Ecto neural progenitor cell (in vitro differentiated cells): ENCODE measurements at regions not wholly inside any gene's neighbourhood (a gene's known extent, or its start where the extent isn't known, plus 50 kb on each side); places are given as distances from the start of the nearest gene placed in this dataset.
"Not testable (repeated sequence)": the region's sequence is repeated elsewhere in the genome, so short reads cannot be mapped to it uniquely, and the experiment has no call there.

Experiments used
- DNase-seq: peaks from one replicate; pipeline ENCODE4 v3.0.0-alpha.2; 2018; ENCODE audit warnings: low spot score

DNA sequence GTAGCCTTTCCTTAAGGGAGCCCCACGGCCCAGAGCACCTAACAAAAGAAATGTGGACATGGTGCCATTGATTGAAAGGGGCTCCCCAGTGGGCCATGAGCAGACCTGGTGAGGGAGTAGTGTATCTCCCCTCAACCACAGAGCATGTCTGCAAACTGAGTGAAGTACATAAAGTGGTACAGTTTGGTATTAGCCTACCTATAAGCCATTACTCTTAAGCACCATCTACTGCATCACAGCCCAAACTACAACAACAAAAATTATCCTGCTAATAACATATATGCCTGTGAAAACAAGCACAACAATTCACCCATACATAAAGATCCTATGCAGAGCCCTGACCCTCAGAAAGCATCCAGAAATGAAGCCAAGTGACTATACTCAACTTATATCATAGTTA is 407.8 kb downstream of the PTPRC start:
- DNase-seq: no peak

DNA sequence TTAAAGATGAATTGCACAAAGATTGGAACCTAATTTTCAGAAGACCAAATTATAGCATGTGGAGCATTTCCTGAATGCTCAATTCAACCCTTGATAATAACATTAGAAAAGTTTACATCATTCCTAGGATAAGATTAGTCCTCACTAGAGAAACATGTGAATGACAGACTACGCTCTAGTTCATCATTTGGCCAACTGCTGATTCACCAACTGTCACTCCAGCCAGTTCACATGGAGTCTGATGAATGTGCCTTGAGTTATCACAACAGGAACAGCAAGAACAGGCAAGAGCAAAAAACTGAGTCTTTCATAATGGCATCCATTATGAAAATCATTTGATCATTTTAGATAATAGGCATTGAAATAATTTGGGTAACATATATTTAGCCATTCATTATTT is 415.9 kb downstream of the PTPRC start:
- no peak for DNase-seq

DNA sequence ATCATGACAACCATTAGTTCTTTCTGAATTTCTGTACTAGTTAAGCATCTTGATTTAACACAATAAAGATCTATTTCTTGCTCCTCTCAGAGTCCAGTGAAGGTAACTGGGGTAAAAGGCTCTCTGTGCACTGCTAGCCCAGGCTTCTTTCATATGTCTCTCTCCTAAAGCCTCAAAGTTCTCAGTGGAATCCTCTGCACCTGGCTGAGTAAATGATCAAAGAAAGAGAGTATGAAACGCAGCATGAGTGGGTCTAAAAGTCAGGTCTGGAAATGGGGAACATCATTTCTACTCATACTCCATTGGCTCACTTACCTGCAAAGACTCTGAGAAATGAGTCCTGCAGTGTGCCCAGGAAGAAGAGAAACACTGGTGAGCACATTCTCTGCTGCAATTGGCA is 418.5 kb downstream of the PTPRC start:
- DNase-seq: no peak

DNA sequence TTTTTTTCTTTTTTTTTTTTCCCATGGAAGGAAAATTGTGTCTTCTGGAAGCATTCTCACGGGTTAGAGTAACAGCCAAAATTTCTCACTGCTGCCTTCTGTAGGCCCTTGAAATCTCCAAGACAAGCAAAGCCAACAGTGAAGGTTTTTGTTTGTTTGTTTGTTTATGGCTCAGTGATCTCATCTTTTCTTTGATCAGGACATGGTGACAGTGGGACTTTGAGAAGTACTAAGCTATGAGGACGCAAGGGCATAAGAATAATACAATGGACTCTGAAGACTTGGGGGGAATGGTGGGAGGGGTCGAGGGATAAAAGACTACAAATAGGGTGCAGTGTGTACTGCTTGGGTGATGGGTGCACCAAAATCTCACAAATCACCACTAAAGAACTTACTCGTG is 419.4 kb downstream of the PTPRC start:
- no peak for DNase-seq

DNA sequence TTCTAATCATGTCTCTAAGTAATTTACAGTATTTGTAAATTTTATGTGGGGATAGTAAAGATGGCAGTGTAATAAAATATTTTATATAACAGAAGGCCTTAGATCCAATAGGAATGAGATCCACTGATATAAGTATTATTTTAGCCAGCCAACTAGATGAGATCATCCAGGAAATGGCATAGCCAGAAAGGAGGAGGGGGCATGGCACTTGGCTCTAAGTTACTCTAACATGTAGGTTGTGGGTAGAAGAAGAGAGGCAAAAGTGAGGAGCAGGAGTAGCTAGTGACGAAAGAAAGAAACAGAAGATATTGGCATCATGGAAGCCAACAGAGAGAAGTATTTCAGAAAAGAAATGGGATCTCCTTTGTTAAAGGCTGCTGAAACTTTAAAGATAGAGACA is 426.1 kb downstream of the PTPRC start:
- no peak for DNase-seq

DNA sequence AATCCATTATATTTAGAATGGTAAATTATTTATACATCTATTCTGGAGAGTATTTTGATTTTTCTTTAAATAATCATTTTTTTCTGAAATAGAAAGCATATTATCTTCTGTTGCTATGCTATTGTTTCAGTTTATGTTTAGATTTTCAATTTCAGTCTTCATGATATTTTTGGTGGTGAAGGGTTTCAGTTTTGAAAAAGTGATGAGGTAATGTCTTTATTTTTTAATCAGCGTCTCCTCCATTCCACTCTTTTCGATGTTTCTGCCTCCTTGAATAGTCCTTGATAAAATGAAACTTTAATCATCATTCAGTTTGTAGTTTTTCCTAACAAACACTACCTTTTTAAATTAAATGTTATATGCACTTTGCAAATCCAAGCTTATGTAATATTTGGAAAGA is 428.6 kb downstream of the PTPRC start:
- DNase-seq: no peak

DNA sequence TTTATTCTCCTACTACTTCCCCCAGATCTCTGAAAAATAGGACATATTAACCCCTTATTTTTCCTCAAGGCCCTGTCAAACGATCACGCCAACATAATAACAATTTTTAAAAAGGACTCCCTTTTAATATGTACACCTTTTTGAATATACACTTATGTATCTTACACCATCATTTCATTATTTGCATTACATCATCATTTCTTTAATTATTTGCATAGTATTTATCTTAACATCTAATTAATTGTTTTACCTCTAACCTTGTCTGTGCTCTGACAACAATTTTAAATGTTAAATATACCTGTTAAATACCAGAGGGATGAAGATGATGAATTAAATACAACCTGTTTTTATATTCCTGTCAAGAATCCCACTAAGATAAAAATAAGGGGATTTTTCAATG is 432.2 kb downstream of the PTPRC start:
- no peak for DNase-seq

DNA sequence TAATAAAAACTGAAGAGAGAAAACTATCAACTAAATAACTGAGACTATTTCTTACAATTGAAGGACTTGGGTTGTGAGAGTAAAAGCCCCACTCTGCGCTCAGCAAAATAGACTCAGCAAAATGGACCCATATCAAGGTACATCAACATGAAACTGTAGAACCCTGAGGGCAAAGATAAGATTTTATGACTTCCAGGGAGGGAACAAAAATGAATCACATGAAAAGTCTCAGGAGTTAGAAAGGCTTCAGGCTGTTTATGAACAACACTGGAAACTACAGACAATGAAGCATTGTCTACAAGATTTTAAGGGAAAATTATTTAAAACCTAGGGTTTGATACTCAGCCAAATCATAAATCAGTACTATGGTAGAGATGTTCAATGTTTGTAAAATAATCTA is 434.3 kb downstream of the PTPRC start:
- no peak for DNase-seq

DNA sequence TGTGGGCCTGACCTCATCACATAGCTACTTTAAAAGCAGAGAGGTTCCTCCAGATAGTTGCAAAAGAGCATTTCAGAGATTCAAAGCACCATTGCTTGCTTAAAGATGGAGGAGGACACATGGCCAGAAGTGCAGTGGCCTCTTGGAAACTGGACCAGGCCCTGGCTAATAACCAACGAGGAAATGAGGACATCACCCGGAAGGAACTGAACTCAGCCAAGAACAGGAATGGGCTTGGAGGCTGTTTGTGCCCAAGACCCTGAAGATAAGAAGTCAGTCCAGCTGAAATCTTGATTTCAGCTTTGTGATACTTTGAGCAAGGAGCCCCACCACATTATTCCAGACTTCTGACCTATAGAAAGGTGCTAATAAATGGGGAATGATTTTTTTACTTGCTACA is 437.0 kb downstream of the PTPRC start:
- DNase-seq: no peak

DNA sequence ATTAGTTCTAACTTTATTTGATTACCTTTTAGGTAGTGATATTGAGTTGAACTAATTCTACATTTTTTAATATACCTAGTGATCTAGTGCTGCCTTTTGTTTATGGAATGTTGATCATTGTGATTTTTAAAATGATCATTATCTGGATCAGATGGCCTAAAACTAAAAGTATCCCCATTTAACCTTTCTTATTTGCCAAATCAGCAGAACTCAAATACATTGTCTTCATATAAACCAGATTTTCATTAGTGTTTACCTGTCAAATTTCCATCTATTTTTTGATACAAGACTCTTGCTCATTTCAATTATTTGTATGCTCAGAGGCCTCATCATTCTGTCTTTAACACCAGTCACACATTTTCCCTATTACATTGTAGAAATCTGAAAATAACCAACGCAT is 441.2 kb downstream of the PTPRC start:
- no peak for DNase-seq

DNA sequence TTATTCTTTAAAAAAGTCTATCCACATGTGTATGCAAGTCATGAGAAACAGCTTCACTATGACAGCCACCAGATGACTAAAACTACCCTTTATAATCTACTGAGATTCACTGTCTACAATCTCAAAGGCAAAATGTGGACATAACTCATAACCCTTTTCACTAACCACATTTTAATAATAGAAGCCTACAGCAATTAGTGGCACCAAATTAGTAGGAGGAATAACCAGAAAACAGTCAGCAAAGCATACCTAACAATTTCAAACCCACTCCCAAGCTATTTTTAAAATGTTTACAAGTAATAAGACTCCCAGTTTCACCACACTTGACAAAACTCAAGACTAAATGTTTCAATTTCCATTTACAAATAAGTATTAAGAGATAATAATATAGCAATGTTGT is 442.9 kb downstream of the PTPRC start:
- DNase-seq: no peak

DNA sequence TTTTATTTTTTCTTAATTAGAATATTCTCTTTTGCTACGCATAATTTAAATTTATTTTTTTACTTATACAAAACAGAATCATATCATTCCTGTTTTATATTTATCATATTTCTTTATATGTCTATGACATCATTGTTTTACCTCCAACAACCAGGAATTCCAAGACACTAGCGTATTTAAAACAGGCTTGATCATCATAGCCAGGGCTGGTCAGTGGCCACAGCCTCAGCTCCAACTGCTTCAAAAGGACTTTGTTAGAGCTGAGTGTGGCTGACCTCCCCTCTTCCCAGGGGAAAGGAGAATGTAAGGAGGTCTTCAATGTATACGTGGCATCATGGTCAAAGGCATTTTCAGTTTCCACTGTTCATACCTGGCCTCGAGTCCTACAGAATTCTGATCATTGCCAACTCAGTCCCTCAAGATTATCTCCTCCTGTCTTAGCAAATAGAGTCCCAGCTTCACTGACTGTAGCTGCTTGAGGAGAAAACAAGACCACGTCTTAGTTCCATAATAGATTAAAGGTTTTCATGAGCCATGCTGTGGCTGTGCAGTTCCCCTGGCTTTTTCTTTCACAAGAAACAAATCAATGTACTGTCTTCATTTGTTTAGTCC is 444.0 kb downstream of the PTPRC start:
- no peak for DNase-seq

DNA sequence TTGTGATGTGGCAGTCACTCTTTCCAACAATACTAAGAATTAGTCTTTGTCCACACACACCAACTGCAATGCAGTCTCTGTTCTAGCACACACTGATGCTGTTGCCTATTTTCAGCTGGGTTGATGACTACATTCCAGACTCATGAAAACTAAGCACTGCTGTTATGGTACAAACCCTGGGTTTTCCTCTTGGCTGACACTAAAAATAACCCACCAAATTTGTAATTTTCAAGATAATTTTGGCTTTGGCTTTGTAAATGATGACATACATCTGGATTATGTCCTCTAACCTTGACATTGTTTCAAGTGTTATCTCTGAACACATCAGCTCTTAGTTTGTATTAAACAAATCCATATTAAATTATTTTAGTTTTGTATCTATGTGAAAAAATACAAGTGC is 444.8 kb downstream of the PTPRC start:
- DNase-seq: no peak

DNA sequence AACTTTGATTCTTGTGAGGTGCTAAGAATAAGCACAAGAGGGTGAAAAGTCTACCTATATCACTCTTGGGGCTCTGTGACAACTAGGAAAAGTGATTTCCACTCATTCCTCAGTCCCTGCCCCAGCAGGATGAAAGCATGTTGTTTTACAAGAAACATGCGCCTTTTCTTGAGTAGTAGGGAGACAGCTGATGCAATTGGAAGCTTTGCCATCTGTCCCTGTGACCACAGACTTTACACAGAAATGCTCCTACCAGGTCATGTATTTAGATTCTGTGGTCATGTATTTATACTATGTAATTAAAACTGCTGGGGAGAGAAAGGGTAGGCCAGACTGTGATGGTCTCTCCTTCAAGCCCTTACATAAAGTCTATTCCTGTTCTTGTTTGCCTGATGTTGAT is 445.5 kb downstream of the PTPRC start:
- DNase-seq: no peak

DNA sequence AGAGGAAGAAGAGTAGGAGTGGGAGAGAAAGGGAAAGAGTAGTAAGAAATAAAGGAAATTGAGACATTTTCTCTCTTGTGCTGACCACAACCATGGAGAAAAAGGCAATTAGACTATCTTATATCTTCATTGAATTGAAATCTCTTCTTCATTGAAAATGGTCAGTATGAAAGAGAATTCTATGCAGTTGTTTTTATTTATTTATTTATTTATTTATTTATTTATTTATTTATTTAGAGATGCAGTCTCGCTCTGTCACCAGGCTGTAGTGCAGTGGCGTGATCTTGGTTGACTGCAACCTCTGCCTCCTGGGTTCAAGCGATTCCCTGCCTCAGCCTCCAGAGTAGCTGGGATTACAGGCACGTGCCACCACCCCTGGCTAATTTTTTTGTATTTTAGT is 447.1 kb downstream of the PTPRC start:
- DNase-seq: no peak

DNA sequence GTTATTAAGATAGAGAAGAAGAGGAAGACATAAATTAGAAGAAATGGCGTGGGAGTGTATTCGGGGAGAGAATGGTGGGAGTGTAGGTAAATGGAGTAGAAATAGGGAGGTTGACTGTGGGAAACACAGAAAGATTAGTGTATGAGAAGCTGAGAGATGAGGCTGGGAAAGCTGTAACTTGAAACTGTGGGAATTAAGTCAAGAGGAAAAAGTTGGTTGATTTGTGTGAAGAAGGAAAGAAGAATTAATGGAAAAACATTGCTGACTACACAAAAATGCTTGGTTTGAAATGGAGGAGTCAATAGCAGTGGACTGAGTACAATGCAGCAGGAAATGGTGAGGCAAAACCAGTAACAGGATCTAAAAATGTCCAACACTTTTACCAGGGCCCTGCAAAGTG is 448.3 kb downstream of the PTPRC start:
- no peak for DNase-seq

DNA sequence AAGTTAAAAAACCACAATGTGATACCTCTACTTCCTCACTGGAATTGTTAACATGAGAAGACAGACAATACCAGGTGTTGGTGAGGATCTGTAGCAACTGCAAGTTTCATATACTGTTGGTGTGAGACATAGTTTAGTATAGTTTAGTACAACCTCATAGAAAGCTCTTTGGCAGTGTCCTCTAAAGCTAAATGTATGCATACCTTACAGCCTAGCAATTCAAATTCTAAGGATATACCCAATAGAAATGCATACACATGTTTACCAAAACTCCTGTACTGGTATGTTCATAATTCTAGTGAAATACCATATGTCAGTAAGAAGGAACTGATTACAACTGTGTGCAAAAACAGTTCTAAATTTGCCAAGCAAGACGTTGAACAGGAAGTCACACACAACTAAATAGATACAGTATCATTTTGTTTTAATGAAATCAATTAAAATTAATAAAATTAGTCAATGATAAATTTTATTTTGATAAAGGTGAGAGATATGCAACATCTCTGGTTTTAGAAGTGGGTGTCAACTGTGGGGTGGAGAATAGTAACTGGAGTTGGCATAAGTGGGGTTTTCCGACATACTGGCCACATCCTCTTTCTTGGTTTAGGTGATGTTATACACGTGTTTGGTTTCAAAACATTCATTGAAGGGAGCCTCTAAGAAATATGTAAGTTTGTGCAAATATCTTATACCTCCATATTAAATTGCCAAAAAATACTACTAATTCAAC is 450.7 kb downstream of the PTPRC start:
- DNase-seq: no peak

DNA sequence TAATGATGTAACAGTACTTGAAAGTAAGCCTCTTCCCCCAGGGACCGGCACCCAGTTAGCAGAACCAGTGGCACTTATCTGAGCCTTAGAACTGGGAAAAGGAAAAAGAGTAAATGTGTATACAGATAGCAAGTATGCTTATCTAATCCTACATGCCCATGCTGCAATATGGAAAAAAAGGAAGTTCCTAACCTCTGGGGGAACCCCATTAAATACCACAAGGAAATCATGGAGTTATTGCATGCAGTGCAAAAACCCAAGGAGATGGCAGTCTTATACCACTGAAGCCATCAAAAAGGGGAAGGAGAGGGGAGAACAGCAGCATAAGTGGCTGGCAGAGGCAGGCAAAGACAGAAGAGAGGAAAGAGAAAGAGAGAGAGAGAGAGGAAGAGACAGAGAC is 456.8 kb downstream of the PTPRC start:
- not testable (repeated sequence) for DNase-seq

DNA sequence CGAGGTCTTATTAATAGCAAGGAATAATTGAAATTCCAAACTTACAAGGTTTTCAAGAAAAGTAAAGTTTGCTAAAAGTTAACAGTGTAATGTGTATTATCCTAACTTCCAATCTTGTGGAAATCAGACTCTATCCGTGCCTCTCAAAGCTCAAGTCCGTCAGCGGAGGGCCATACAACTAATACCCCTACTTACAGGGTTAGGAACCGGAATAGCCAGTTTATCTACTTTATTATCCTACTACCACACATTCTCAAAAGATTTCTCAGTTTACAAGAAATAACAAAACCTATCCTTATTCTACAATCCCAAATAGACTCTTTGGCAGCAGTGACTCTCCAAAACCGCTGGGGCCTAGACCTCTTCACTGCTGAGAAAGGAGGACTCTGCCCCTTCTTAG is 457.8 kb downstream of the PTPRC start:
- no peak for DNase-seq

DNA sequence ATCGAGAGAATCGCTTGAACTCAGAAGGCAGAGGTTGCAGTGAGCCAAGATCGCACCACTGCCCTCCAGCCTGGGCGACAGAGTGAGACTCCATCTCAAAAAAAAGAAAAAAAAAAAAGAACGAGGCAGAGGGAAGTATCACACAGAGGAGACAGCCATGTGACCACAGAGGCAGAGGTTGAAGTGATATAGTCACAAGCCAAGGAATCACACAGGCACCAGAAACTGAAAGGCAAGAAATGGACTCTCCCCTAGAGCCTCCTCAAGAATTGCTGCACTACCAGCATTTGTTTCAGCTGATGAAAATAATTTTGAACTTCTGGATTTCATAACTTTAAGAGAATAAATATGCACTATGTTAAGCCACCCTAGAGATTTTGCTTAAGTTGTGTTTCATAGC is 459.6 kb downstream of the PTPRC start:
- no peak for DNase-seq

DNA sequence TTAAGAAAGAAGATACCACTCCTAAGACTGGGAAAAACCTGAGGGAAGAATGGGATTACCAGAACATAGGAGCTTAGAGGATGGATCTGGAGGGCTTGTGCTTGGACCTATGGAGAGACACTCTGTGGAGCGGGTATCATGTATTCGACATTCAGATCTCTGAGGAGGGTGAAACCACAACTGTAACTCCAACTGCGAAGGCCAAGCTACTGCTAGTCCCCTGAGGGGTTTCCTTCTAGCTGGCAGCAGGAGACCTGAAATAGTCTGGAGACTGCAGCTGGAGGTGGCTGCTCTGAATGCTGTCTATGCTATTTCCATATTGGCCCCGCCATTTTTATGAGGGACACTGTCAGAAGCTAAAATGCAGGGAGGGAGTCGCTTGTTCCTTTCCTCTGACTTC is 462.3 kb downstream of the PTPRC start:
- no peak for DNase-seq

DNA sequence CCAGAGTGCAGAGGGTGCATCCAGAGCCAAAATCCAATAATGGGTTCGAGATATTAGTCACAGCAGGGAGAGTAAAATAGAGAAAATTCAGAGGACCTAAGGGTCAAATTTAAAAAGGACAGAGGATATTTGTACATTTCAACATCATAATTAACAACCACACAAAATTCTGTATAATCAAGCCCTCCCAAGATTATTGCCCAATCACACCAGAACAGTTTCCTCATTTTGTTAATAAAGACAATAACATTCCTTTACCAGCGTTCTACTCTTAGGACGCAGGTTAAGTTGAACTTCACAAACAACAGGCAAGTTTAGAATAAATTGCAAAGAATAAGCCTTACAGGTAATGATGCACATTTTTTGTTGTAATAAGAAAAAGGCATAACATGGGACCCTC is 462.8 kb downstream of the PTPRC start:
- DNase-seq: no peak

DNA sequence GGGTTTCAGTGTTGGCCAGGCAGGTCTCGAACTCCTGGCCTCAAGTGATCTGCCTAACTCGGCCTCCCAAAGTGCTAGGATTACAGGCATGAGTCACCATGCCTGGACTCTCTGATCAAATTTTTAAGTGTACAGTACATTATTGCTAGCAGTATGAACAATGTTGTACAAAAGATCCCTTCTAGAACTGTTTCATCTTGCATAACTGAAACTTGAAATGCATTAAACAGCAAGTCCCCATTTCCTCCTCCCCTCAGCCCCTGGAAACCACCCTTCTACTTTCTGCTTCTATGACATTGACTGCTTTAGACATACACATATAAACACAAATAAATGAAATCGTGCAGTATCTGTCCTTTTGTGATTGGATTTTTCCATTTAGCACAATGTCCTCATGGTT is 463.4 kb downstream of the PTPRC start:
- DNase-seq: no peak

DNA sequence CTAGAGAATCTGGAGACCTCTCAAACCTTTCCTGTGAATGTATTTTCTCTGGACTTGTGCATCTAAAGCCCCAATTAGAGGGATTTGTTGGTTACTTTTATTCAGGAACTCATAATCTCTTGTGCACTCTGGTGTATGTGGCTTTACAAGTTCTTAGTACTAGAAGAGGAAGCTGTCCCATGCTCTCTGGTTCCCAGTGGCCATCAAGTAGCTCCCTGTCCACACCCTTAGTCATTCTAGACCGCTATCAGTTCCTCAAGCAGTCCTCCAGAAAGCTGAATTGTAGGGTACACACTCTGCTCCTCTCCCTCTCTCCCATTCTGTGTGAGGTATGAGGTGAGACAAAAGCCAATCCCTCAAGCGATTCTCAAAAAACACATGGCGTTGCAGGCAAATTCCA is 470.3 kb downstream of the PTPRC start:
- DNase-seq: no peak
